ENCODE measurements at regions not wholly inside any gene's neighbourhood (a gene's known extent, or its start where the extent isn't known, plus 50 kb on each side); places are given as distances from the start of the nearest gene placed in this dataset.

- H3K9me2 ChIP-seq (replicated peaks; ENCODE audit: insufficient read depth, low read length): no peaks in the 10 kb centered on the region
- no peak overlapping the region for H3K9ac ChIP-seq (ENCODE audit: low read length)
- no peaks in the 10 kb centered on the region for H3K36me3 ChIP-seq (ENCODE audit: low read length)
- H3K9me3 ChIP-seq (ENCODE audit: insufficient read depth, low read length): no peaks in the 10 kb centered on the region
- TF ChIP-seq CTCF (IDR thresholded peaks at IDR 0.05; ENCODE audit: insufficient read depth, low read length, poor library complexity, severe bottlenecking): no peak
- no peak for TF ChIP-seq EZH2phosphoT487 (conservative IDR thresholded peaks at IDR 0.05; ENCODE audit: low read length)
- no peak overlapping the region for H3K4me3 ChIP-seq (ENCODE audit: insufficient read depth, low read length, poor library complexity, severe bottlenecking)
- no peaks in the 10 kb centered on the region for H3K79me2 ChIP-seq (ENCODE audit: insufficient read depth, low read length)
- no peaks in the 10 kb centered on the region for H3K27me3 ChIP-seq (ENCODE audit: low read length)
- no peak overlapping the region for H3K27ac ChIP-seq (ENCODE audit: low read depth, low read length)
- no peaks in the 10 kb centered on the region for H3F3A ChIP-seq (ENCODE audit: insufficient read depth)
- no peak overlapping the region for H3K4me2 ChIP-seq (ENCODE audit: low read depth, low read length, poor library complexity, severe bottlenecking)
- H4K20me1 ChIP-seq (ENCODE audit: low read depth, low read length): no peaks in the 10 kb centered on the region
- no peak overlapping the region for H2AFZ ChIP-seq (ENCODE audit: low read depth, low read length, severe bottlenecking)
Observed at GRCh38 chr18:65016631-65017371, 734.0 kb upstream of the CDH7 start.

- TF ChIP-seq CTCF (IDR thresholded peaks at IDR 0.05; ENCODE audit: insufficient read depth, low read length, poor library complexity, severe bottlenecking) (no peak), EZH2phosphoT487 (conservative IDR thresholded peaks at IDR 0.05; ENCODE audit: low read length) (no peak)
- no peak overlapping the region for H3K4me2 ChIP-seq (ENCODE audit: low read depth, low read length, poor library complexity, severe bottlenecking)
- H3K79me2 ChIP-seq (ENCODE audit: insufficient read depth, low read length): no peaks in the 10 kb centered on the region
- no peaks in the 10 kb centered on the region for H3K9me3 ChIP-seq (ENCODE audit: insufficient read depth, low read length)
- H3K9ac ChIP-seq (ENCODE audit: low read length): no peak overlapping the region
- H2AFZ ChIP-seq (ENCODE audit: low read depth, low read length, severe bottlenecking): no peak overlapping the region
- no peaks in the 10 kb centered on the region for H4K20me1 ChIP-seq (ENCODE audit: low read depth, low read length)
- no peaks in the 10 kb centered on the region for H3K27me3 ChIP-seq (ENCODE audit: low read length)
- H3K9me2 ChIP-seq (replicated peaks; ENCODE audit: insufficient read depth, low read length): no peaks in the 10 kb centered on the region
- no peaks in the 10 kb centered on the region for H3F3A ChIP-seq (ENCODE audit: insufficient read depth)
- H3K27ac ChIP-seq (ENCODE audit: low read depth, low read length): no peak overlapping the region
- H3K4me3 ChIP-seq (ENCODE audit: insufficient read depth, low read length, poor library complexity, severe bottlenecking): no peak overlapping the region
- H3K36me3 ChIP-seq (ENCODE audit: low read length): no peaks in the 10 kb centered on the region
Observed at GRCh38 chr18:64994370-64994769, 756.4 kb upstream of the CDH7 start.

- Histone ChIP-seq H2AFZ (ENCODE audit: low read depth, low read length, severe bottlenecking) (no peak overlapping the region), H3K79me2 (ENCODE audit: insufficient read depth, low read length) (no peaks in the 10 kb centered on the region), H3K36me3 (ENCODE audit: low read length) (no peaks in the 10 kb centered on the region), H3K9ac (ENCODE audit: low read length) (no peak overlapping the region), H3K9me2 (replicated peaks; ENCODE audit: insufficient read depth, low read length) (no peaks in the 10 kb centered on the region), H3K27ac (ENCODE audit: low read depth, low read length) (no peak overlapping the region), H3K27me3 (ENCODE audit: low read length) (no peaks in the 10 kb centered on the region), H3K4me3 (ENCODE audit: insufficient read depth, low read length, poor library complexity, severe bottlenecking) (no peak overlapping the region), H4K20me1 (ENCODE audit: low read depth, low read length) (no peaks in the 10 kb centered on the region), H3K4me2 (ENCODE audit: low read depth, low read length, poor library complexity, severe bottlenecking) (no peak overlapping the region), H3F3A (ENCODE audit: insufficient read depth) (no peaks in the 10 kb centered on the region), H3K9me3 (ENCODE audit: insufficient read depth, low read length) (no peaks in the 10 kb centered on the region)
- TF ChIP-seq CTCF (IDR thresholded peaks at IDR 0.05; ENCODE audit: insufficient read depth, low read length, poor library complexity, severe bottlenecking) (no peak), EZH2phosphoT487 (conservative IDR thresholded peaks at IDR 0.05; ENCODE audit: low read length) (no peak)
Observed at GRCh38 chr18:64993695-64994094, 757.1 kb upstream of the CDH7 start.

All from SU-DHL-6 (cell line).